K562 (cell line): ENCODE measurements at regions not wholly inside any gene's neighbourhood (a gene's known extent, or its start where the extent isn't known, plus 50 kb on each side); places are given as distances from the start of the nearest gene placed in this dataset.
A peak's percentile ranks its signal among the peaks of the same experiment; 100 is the strongest.

Source experiments
- ATAC-seq: fragments of 200-7000 bp; cut with Tn5 transposase; 3 replicates; pipeline ENCODE4 v1.9.1; 2020; ENCODE audit warnings: moderate library complexity
- BruUV-seq: library from RNA; stranded (reverse); fragments of 400-500 nt; replicated peaks from 2 replicates; lab custom pipeline; 2021; lab: Mats Ljungman, UMichigan
- CTCF ChIA-PET: fragments of 300-600 bp; formaldehyde crosslinking; extraction: SDS; loops from one replicate; lab custom pipeline; 2021; ENCODE audit warnings: low intra/inter-chr PET ratio; lab: Yijun Ruan, JAX
- POLR2A ChIA-PET: fragments of 300-600, 350-650 bp; sonication (Branson Sonifier 250); formaldehyde crosslinking; extraction: SDS; loops from one replicate; lab custom pipeline; 2021; ENCODE audit warnings: antibody characterized with exemption, inconsistent platforms; lab: Yijun Ruan, JAX
- DNase-seq, 4 experiments: peaks; one replicate each; pipeline versions ENCODE4 v3.0.0 to v3.0.0-alpha.2; 2011 to 2018; ENCODE audit warnings: low spot score in 3 of 4, mixed read lengths in 3 of 4; ENCODE audit errors: extremely low read depth in 1 of 4
- FAIRE-seq: peaks from 2 replicates; lab custom pipeline; 2011; peaks lifted over from hg19 to GRCh38; lab: Jason Lieb, UNC
- H2AFZ ChIP-seq: 2 replicates; pipeline ENCODE4 v1.6.0; 2011; ENCODE audit warnings: low read depth, low read length, control low read depth, inconsistent platforms
- H3K27ac ChIP-seq: fragments of 200-600 bp; 3 replicates; pipeline ENCODE4 v1.8.0; 2011; ENCODE audit warnings: low read depth, mild to moderate bottlenecking, control low read depth, inconsistent platforms, low read length, moderate library complexity, mixed read lengths; ENCODE audit errors: extremely low read depth
- H3K27me3 ChIP-seq, 2 experiments: fragments of 300-600 bp in 1 of 2; 2 replicates in 1 of 2; 3 replicates in 1 of 2; pipeline versions ENCODE4 v1.6.0 to v1.8.0; 2011; ENCODE audit warnings: inconsistent platforms in 2 of 2, low read length in 2 of 2, mild to moderate bottlenecking in 1 of 2, mixed read lengths in 1 of 2, moderate library complexity in 1 of 2; ENCODE audit not compliant: control insufficient read depth in 2 of 2, insufficient read depth in 2 of 2
- H3K36me3 ChIP-seq: fragments of 300-600 bp; 3 replicates; pipeline ENCODE4 v1.8.0; 2011; ENCODE audit warnings: mild to moderate bottlenecking, low read length, inconsistent platforms; ENCODE audit not compliant: control insufficient read depth, insufficient read depth
- H3K4me1 ChIP-seq, 2 experiments: fragments of 200-600 bp in 1 of 2; replicated peaks in 1 of 2; 2 replicates in 1 of 2; 3 replicates in 1 of 2; pipeline versions ENCODE4 v1.5.1 to v1.8.0; 2011; ENCODE audit warnings: inconsistent platforms in 2 of 2, low read length in 2 of 2, mild to moderate bottlenecking in 1 of 2, mixed read lengths in 1 of 2, moderate library complexity in 1 of 2; ENCODE audit not compliant: control insufficient read depth in 2 of 2, insufficient read depth in 2 of 2
- H3K4me2 ChIP-seq: 2 replicates; pipeline ENCODE4 v1.6.1; 2011; ENCODE audit warnings: low read length, control low read depth, inconsistent platforms, mixed read lengths; ENCODE audit not compliant: insufficient read depth
- H3K4me3 ChIP-seq: fragments of 200-600 bp; sonication (generic), shearing (Covaris generic); 2 replicates; pipeline ENCODE4 v1.5.1; 2016; ENCODE audit warnings: control low read depth, inconsistent platforms
- H3K79me2 ChIP-seq: fragments of 200-600 bp; 3 replicates; pipeline ENCODE4 v1.8.0; 2011; ENCODE audit warnings: low read length, inconsistent platforms; ENCODE audit not compliant: control insufficient read depth, insufficient read depth
- H3K9ac ChIP-seq, 2 experiments: 2 replicates each; pipeline versions ENCODE4 v1.6.0 to v1.6.1; 2011; ENCODE audit warnings: low read depth in 2 of 2, low read length in 2 of 2, control low read depth in 1 of 2, inconsistent platforms in 1 of 2, mild to moderate bottlenecking in 1 of 2, mixed read lengths in 1 of 2; ENCODE audit not compliant: insufficient read depth in 1 of 2
- H3K9me1 ChIP-seq: one replicate; pipeline ENCODE4 v1.6.0; 2011; ENCODE audit warnings: inconsistent platforms, mild to moderate bottlenecking, low read length, moderate library complexity; ENCODE audit not compliant: control insufficient read depth, insufficient read depth
- H3K9me3 ChIP-seq: replicated peaks from 2 replicates; pipeline ENCODE4 v1.5.1; 2011; ENCODE audit warnings: low read depth, low read length, inconsistent platforms; ENCODE audit not compliant: control insufficient read depth, insufficient read depth
- H4K20me1 ChIP-seq: replicated peaks from 2 replicates; pipeline ENCODE4 v1.6.1; 2011; ENCODE audit warnings: low read length, inconsistent platforms, mixed read lengths; ENCODE audit not compliant: control insufficient read depth, insufficient read depth
- CTCF ChIP-seq, 3 experiments: IDR thresholded peaks in 2 of 3; conservative IDR thresholded peaks in 1 of 3; 2 replicates each; pipeline ENCODE4 v1.5.1; 2011 to 2012; ENCODE audit warnings: low read length in 3 of 3, mild to moderate bottlenecking in 3 of 3, control low read depth in 2 of 3, improper control_type of control experiment in 1 of 3, inconsistent platforms in 1 of 3, low read depth in 1 of 3, mixed read lengths in 1 of 3, moderate library complexity in 1 of 3; ENCODE audit not compliant: insufficient read depth in 2 of 3
- IRF2 ChIP-seq: sonication (generic); formaldehyde crosslinking; IDR thresholded peaks from 2 replicates; pipeline ENCODE4 v1.8.1; 2022; ENCODE audit warnings: mild to moderate bottlenecking, missing genetic modification reagents
- ZBTB12 ChIP-seq: fragments of 250-450 bp; sonication (Bioruptor Pico); IDR thresholded peaks from 2 replicates; pipeline ENCODE4 v1.4.0; 2020
- ZSCAN29 ChIP-seq: fragments of 450-650 bp; IDR thresholded peaks from 2 replicates; pipeline ENCODE4 v1.6.1; 2017
- WGBS: fragments of 100-300 bp; shearing (Covaris generic); methylation state at CpG from one replicate; pipeline ENCODE4 v1.1.6; 2016; ENCODE audit warnings: low coverage, mixed read lengths; ENCODE audit not compliant: insufficient coverage; ENCODE audit errors: missing lambda C conversion rate; 5-methylcytosine and 5-hydroxymethylcytosine counted together
- in situ Hi-C: fragments of 300-500 bp; cut with MboI; formaldehyde crosslinking; loops from 4 replicates; pipeline ENCODE4 v1.15.0; 2018; ENCODE audit warnings: inconsistent platforms, mixed read lengths
- intact Hi-C: fragments of 100-400 bp; cut with micrococcal nuclease; formaldehyde crosslinking; loops from 2 replicates; pipeline ENCODE4 v1.14.2; 2022

GRCh38 chr7:32164341-32164996, 94.3 kb upstream of the PDE1C start:
- no peak overlapping the region for H2AFZ ChIP-seq
- no peak overlapping the region for H3K4me2 ChIP-seq
- CTCF ChIA-PET, result interaction anchor here (1.3 kb wide), 1 partner anchor 420 kb away, joined by 5 read pairs; no protein-coding TSS in a partner anchor
- H3K27me3 ChIP-seq, result no peaks in the 10 kb centered on the region
- no peak overlapping the region for H3K9ac ChIP-seq
- no peaks in the 10 kb centered on the region for H3K9me3 ChIP-seq
- ATAC-seq, result peak; percentile 76
- no peak for FAIRE-seq
- H3K9me1 ChIP-seq, result no peaks in the 10 kb centered on the region
- intact Hi-C loops, result loop anchor here (10.0 kb wide), 1 partner anchor 420 kb away; no protein-coding TSS in a partner anchor
- H3K36me3 ChIP-seq, result no peaks in the 10 kb centered on the region
- no peaks in the 10 kb centered on the region for H3K79me2 ChIP-seq
- no TSS peak for BruUV-seq
- 7% methylated on average over 1 of the region's 1 CpG for WGBS
- H3K27ac ChIP-seq, result no peak overlapping the region
- H4K20me1 ChIP-seq, result no peaks in the 10 kb centered on the region
- H3K4me3 ChIP-seq, result no peak overlapping the region
- no peaks in the 10 kb centered on the region; a peak in 2 of 5 replicates for H3K4me1 ChIP-seq
- TF ChIP-seq CTCF (IDR thresholded peaks at IDR 0.05 in 2 of 3, conservative IDR thresholded peaks at IDR 0.05 in 1 of 3; ENCODE audit: insufficient read depth in 2 of 3, low read depth in 1 of 3, low read length in 3 of 3), result peak in 2 of 3 experiments; percentile 13 to 31; a peak in 1 of 6 replicates
- TF ChIP-seq ZBTB12, result no peak
- TF ChIP-seq ZSCAN29, result no peak
- no peak for TF ChIP-seq IRF2
- peak; percentile 21 to 24 (median 22) for DNase-seq
- in situ Hi-C loops, result no loop called here
- POLR2A ChIA-PET, result interaction anchor here (1.0 kb wide), 1 partner anchor 10 kb away, joined by 3 read pairs; no protein-coding TSS in a partner anchor
